ENCODE measurements at regions not wholly inside any gene's neighbourhood (a gene's known extent, or its start where the extent isn't known, plus 50 kb on each side); places are given as distances from the start of the nearest gene placed in this dataset.

DNA sequence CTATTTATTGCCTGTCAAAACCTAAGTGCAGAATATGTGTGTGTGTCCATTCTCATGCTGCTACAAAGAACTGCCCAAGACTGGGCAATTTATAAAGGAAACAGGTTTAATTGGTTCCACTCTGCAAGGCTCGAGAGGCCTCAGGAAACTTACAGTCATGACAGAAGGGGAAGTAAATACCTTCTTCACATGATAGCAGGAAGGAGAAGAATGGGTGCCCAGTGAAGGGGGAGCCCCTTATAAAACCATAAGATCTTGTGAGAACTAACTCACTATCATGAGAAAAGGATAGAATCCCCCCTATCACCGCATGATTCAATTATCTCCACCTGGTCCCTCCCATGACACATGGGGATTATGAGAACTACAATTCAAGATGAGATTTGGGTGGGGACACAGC, 300.7 kb upstream of the SNX7 start:
- no peaks in the 10 kb centered on the region for H3K27me3 ChIP-seq (ENCODE audit: control insufficient read depth in 2 of 2, insufficient read depth in 2 of 2, low read length in 2 of 2)
- ATAC-seq (no peak), DNase-seq (no peak)
- H3K27ac ChIP-seq (ENCODE audit: low read depth, low read length) = no peak overlapping the region
- Mint-ChIP-seq H3K27ac (no peak overlapping the region), H3K9me3 (peaks cover 0 to 14% (median 2%) of the 10 kb centered on the region in 11 donors), H3K36me3 (peaks cover 0 to 2% (median 0%) of the 10 kb centered on the region in 5 donors), H3K4me3 (no peak overlapping the region), H3K27me3 (peaks cover 0 to 5% (median 0%) of the 10 kb centered on the region in 5 donors), H3K4me1 (no peaks in the 10 kb centered on the region)
- POLR2A ChIA-PET = no interaction called here
- intact Hi-C loops (cut with micrococcal nuclease) = no loop called here
- CTCF ChIA-PET = no interaction called here
- no peak overlapping the region for H3K4me3 ChIP-seq (ENCODE audit: low read length)
- no peaks in the 10 kb centered on the region for H3K9me3 ChIP-seq (ENCODE audit: control insufficient read depth in 2 of 3, low read length in 3 of 3)
- H3K36me3 ChIP-seq (ENCODE audit: control insufficient read depth in 2 of 3, insufficient read depth in 3 of 3, low read length in 3 of 3) = no peaks in the 10 kb centered on the region
- no peaks in the 10 kb centered on the region for H3K4me1 ChIP-seq (ENCODE audit: control insufficient read depth in 2 of 2, insufficient read depth in 2 of 2, low read length in 2 of 2)

GRCh38 chr1:98355656-98356383, 305.7 kb upstream of the SNX7 start:
- H3K4me1 Mint-ChIP-seq = peaks cover 0 to 5% (median 0%) of the 10 kb centered on the region in 7 donors
- CTCF ChIA-PET = no interaction called here
- no peak for ATAC-seq

GRCh38 chr1:98352378-98352777, 309.1 kb upstream of the SNX7 start:
- ChIA-PET CTCF (no interaction called here), POLR2A (no interaction called here)
- H3K4me3 ChIP-seq (ENCODE audit: low read length) = no peak overlapping the region
- no peaks in the 10 kb centered on the region for H3K9me3 ChIP-seq (ENCODE audit: control insufficient read depth in 2 of 3, low read length in 3 of 3)
- H3K27ac ChIP-seq (ENCODE audit: low read depth, low read length) = no peak overlapping the region
- Mint-ChIP-seq H3K4me3 (no peak overlapping the region), H3K27me3 (peaks cover 0 to 8% (median 0%) of the 10 kb centered on the region in 5 donors), H3K36me3 (no peaks in the 10 kb centered on the region), H3K9me3 (peaks cover 0 to 2% (median 0%) of the 10 kb centered on the region in 11 donors), H3K4me1 (peaks cover 0 to 5% (median 0%) of the 10 kb centered on the region in 7 donors), H3K27ac (no peak overlapping the region)
- H3K4me1 ChIP-seq (ENCODE audit: control insufficient read depth in 2 of 2, insufficient read depth in 2 of 2, low read length in 2 of 2) = no peaks in the 10 kb centered on the region
- H3K36me3 ChIP-seq (ENCODE audit: control insufficient read depth in 2 of 3, insufficient read depth in 3 of 3, low read length in 3 of 3) = no peaks in the 10 kb centered on the region
- DNase-seq = no peak
- ATAC-seq = no peak
- intact Hi-C loops (cut with micrococcal nuclease) = no loop called here
- no peaks in the 10 kb centered on the region for H3K27me3 ChIP-seq (ENCODE audit: control insufficient read depth in 2 of 2, insufficient read depth in 2 of 2, low read length in 2 of 2)

More at GRCh38 chr1:98355656-98356383, 305.7 kb upstream of the SNX7 start:
- no peak overlapping the region for H3K4me3 ChIP-seq (ENCODE audit: low read length)
- no peak overlapping the region for H3K27ac ChIP-seq (ENCODE audit: low read depth, low read length)
- H3K9me3 Mint-ChIP-seq = peaks cover 0 to 5% (median 0%) of the 10 kb centered on the region in 11 donors
- H3K4me1 ChIP-seq (ENCODE audit: control insufficient read depth in 2 of 2, insufficient read depth in 2 of 2, low read length in 2 of 2) = no peaks in the 10 kb centered on the region
- POLR2A ChIA-PET = no interaction called here
- no peak overlapping the region for H3K4me3 Mint-ChIP-seq
- no peaks in the 10 kb centered on the region for H3K36me3 ChIP-seq (ENCODE audit: control insufficient read depth in 2 of 3, insufficient read depth in 3 of 3, low read length in 3 of 3)
- H3K27me3 Mint-ChIP-seq = peaks cover 0 to 5% (median 0%) of the 10 kb centered on the region in 5 donors
- intact Hi-C loops (cut with micrococcal nuclease) = no loop called here
- no peaks in the 10 kb centered on the region for H3K9me3 ChIP-seq (ENCODE audit: control insufficient read depth in 2 of 3, low read length in 3 of 3)
- DNase-seq = no peak
- no peaks in the 10 kb centered on the region for H3K27me3 ChIP-seq (ENCODE audit: control insufficient read depth in 2 of 2, insufficient read depth in 2 of 2, low read length in 2 of 2)
- H3K27ac Mint-ChIP-seq = no peak overlapping the region
- H3K36me3 Mint-ChIP-seq = no peaks in the 10 kb centered on the region

DNA sequence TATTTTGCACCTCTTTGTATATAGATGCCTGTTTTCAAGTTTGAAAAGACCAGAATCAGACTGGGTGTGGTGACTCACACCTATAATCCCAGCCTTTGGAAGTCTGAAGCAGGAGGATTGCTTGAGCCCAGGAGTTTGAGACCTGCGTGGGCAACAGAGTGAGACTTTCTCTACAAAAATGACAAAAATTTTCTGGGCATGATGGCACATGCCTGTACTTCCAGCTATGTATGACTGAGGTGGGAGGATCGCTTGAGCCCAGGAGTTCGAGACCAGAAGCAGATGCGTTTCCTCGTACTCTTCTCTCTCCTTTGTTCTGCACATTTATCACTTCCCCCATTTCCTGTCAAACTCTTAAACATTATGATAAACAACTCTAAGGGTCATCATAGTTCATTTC, 310.0 kb upstream of the SNX7 start:
- Mint-ChIP-seq H3K9me3 (no peaks in the 10 kb centered on the region), H3K4me3 (no peak overlapping the region)
- no peak for ATAC-seq

DNA sequence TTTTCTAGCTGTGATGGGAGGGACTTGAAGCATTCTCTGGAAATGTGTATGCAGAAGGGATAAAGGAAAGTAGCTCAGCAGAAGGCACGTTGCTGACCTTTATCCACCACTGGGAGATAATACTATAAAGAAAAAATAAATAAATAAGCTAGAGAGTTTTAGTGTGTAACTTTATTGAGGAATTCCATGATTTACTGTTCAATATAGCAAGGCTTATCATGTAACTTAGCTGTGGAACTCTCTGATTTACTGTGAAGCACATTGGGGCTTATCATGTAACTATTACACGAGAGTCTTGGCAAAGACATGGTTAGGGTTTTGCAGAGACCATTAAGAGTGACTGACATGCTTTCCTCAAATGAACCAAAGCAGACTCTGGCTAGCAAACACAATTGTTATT, 316.1 kb upstream of the SNX7 start:
- Mint-ChIP-seq H3K27me3 (peaks cover 0 to 8% (median 0%) of the 10 kb centered on the region in 5 donors), H3K27ac (no peak overlapping the region), H3K4me3 (no peak overlapping the region), H3K4me1 (no peaks in the 10 kb centered on the region), H3K9me3 (peaks cover 0 to 4% (median 0%) of the 10 kb centered on the region in 11 donors), H3K36me3 (no peaks in the 10 kb centered on the region)
- ChIA-PET CTCF (no interaction called here), POLR2A (no interaction called here)
- no peaks in the 10 kb centered on the region for H3K4me1 ChIP-seq (ENCODE audit: control insufficient read depth in 2 of 2, insufficient read depth in 2 of 2, low read length in 2 of 2)
- no peak for DNase-seq
- no peak overlapping the region for H3K4me3 ChIP-seq (ENCODE audit: low read length)
- no peaks in the 10 kb centered on the region for H3K9me3 ChIP-seq (ENCODE audit: control insufficient read depth in 2 of 3, low read length in 3 of 3)
- intact Hi-C loops (cut with micrococcal nuclease) = no loop called here
- H3K36me3 ChIP-seq (ENCODE audit: control insufficient read depth in 2 of 3, insufficient read depth in 3 of 3, low read length in 3 of 3) = no peaks in the 10 kb centered on the region
- ATAC-seq = no peak
- H3K27me3 ChIP-seq (ENCODE audit: control insufficient read depth in 2 of 2, insufficient read depth in 2 of 2, low read length in 2 of 2) = no peaks in the 10 kb centered on the region
- no peak overlapping the region for H3K27ac ChIP-seq (ENCODE audit: low read depth, low read length)

More for the DNA sequence above, 310.0 kb upstream of the SNX7 start:
- ChIA-PET CTCF (no interaction called here), POLR2A (no interaction called here)
- H3K27me3 ChIP-seq (ENCODE audit: control insufficient read depth in 2 of 2, insufficient read depth in 2 of 2, low read length in 2 of 2) = no peaks in the 10 kb centered on the region
- no peaks in the 10 kb centered on the region for H3K4me1 ChIP-seq (ENCODE audit: control insufficient read depth in 2 of 2, insufficient read depth in 2 of 2, low read length in 2 of 2)
- DNase-seq = no peak
- Mint-ChIP-seq H3K36me3 (no peaks in the 10 kb centered on the region), H3K27me3 (peaks cover 0 to 8% (median 0%) of the 10 kb centered on the region in 5 donors), H3K27ac (no peak overlapping the region), H3K4me1 (peaks cover 0 to 5% (median 0%) of the 10 kb centered on the region in 7 donors)
- no peaks in the 10 kb centered on the region for H3K36me3 ChIP-seq (ENCODE audit: control insufficient read depth in 2 of 3, insufficient read depth in 3 of 3, low read length in 3 of 3)
- H3K4me3 ChIP-seq (ENCODE audit: low read length) = no peak overlapping the region
- no peak overlapping the region for H3K27ac ChIP-seq (ENCODE audit: low read depth, low read length)
- no peaks in the 10 kb centered on the region for H3K9me3 ChIP-seq (ENCODE audit: control insufficient read depth in 2 of 3, low read length in 3 of 3)
- intact Hi-C loops (cut with micrococcal nuclease) = no loop called here

DNA sequence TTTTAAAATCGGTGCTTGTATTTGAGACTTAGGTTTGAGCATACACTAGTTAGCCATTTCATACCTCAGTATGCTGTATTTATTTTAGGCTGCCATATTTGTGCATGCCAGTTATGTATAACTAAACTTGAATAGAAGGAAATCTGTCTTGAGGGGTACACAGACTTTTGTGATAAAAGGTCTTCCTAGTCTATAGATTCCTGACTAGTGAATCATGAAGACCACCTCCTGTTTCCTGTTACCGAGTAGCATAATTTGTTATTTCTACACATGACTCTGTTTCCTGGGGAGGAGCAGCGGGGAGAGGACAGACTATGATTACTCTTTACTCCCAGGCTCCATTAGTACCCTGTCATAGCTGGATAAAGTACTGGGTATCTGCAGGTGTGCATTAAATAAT, 316.8 kb upstream of the SNX7 start:
- no peaks in the 10 kb centered on the region for H3K9me3 ChIP-seq (ENCODE audit: control insufficient read depth in 2 of 3, low read length in 3 of 3)
- no peaks in the 10 kb centered on the region for H3K36me3 Mint-ChIP-seq
- H3K4me3 Mint-ChIP-seq = no peak overlapping the region
- H3K9me3 Mint-ChIP-seq = peaks cover 0 to 4% (median 0%) of the 10 kb centered on the region in 11 donors
- no peaks in the 10 kb centered on the region for H3K36me3 ChIP-seq (ENCODE audit: control insufficient read depth in 2 of 3, insufficient read depth in 3 of 3, low read length in 3 of 3)
- no peak overlapping the region for H3K27ac ChIP-seq (ENCODE audit: low read depth, low read length)
- DNase-seq (no peak), ATAC-seq (no peak)
- CTCF ChIA-PET = no interaction called here
- H3K27ac Mint-ChIP-seq = no peak overlapping the region
- no peaks in the 10 kb centered on the region for H3K4me1 ChIP-seq (ENCODE audit: control insufficient read depth in 2 of 2, insufficient read depth in 2 of 2, low read length in 2 of 2)
- peaks cover 0 to 4% (median 0%) of the 10 kb centered on the region in 5 donors for H3K27me3 Mint-ChIP-seq
- no peaks in the 10 kb centered on the region for H3K4me1 Mint-ChIP-seq
- no peak overlapping the region for H3K4me3 ChIP-seq (ENCODE audit: low read length)
- POLR2A ChIA-PET = no interaction called here
- no peaks in the 10 kb centered on the region for H3K27me3 ChIP-seq (ENCODE audit: control insufficient read depth in 2 of 2, insufficient read depth in 2 of 2, low read length in 2 of 2)
- intact Hi-C loops (cut with micrococcal nuclease) = no loop called here

- Histone ChIP-seq H3K36me3 (ENCODE audit: control insufficient read depth in 2 of 3, insufficient read depth in 3 of 3, low read length in 3 of 3) (no peaks in the 10 kb centered on the region), H3K4me3 (ENCODE audit: low read length) (no peak overlapping the region), H3K27me3 (ENCODE audit: control insufficient read depth in 2 of 2, insufficient read depth in 2 of 2, low read length in 2 of 2) (no peaks in the 10 kb centered on the region), H3K4me1 (ENCODE audit: control insufficient read depth in 2 of 2, insufficient read depth in 2 of 2, low read length in 2 of 2) (no peaks in the 10 kb centered on the region), H3K27ac (ENCODE audit: low read depth, low read length) (no peak overlapping the region), H3K9me3 (ENCODE audit: control insufficient read depth in 2 of 3, low read length in 3 of 3) (no peaks in the 10 kb centered on the region)
- Mint-ChIP-seq H3K4me1 (no peaks in the 10 kb centered on the region), H3K27me3 (no peaks in the 10 kb centered on the region), H3K27ac (no peak overlapping the region), H3K36me3 (no peaks in the 10 kb centered on the region), H3K4me3 (no peak overlapping the region), H3K9me3 (peaks cover 0 to 5% (median 0%) of the 10 kb centered on the region in 11 donors)
- DNase-seq (no peak), ATAC-seq (no peak)
- ChIA-PET CTCF (no interaction called here), POLR2A (no interaction called here)
- intact Hi-C loops (cut with micrococcal nuclease) = no loop called here
Observed at GRCh38 chr1:98342566-98342965, 319.0 kb upstream of the SNX7 start.

All from naive thymus-derived CD4-positive, alpha-beta T cell (primary cell).